ENCODE measurements at regions not wholly inside any gene's neighbourhood (a gene's known extent, or its start where the extent isn't known, plus 50 kb on each side); places are given as distances from the start of the nearest gene placed in this dataset.

- Histone ChIP-seq H3K4me1 (ENCODE audit: insufficient read depth, low read length) (no peaks in the 10 kb centered on the region), H2BK120ac (ENCODE audit: low read depth, low read length, poor library complexity, severe bottlenecking) (no peak overlapping the region), H2BK20ac (ENCODE audit: low read depth, low read length, poor library complexity, severe bottlenecking) (no peak overlapping the region), H3K4ac (ENCODE audit: low read depth, low read length) (no peak overlapping the region), H3K9me3 (ENCODE audit: control insufficient read depth, low read depth, low read length) (no peaks in the 10 kb centered on the region), H4K5ac (ENCODE audit: insufficient read length, low read depth, low read length) (no peak overlapping the region), H2BK5ac (ENCODE audit: insufficient read length, low read length) (no peak overlapping the region), H3K4me2 (ENCODE audit: insufficient read depth, insufficient read length, low read length) (no peak overlapping the region), H3K79me2 (ENCODE audit: insufficient read depth, low read length) (no peaks in the 10 kb centered on the region), H3K14ac (ENCODE audit: insufficient read depth, low read length) (no peak overlapping the region), H3K23me2 (ENCODE audit: insufficient read length, low read depth, low read length, poor library complexity, severe bottlenecking) (no peaks in the 10 kb centered on the region), H3K9ac (ENCODE audit: extremely low read depth, insufficient read length, low read length) (no peak overlapping the region), H4K91ac (ENCODE audit: insufficient read length, low read depth, low read length) (no peak overlapping the region), H3K56ac (ENCODE audit: insufficient read length, low read depth, low read length) (no peak overlapping the region), H2BK15ac (ENCODE audit: low read depth, low read length) (no peak overlapping the region), H3K27ac (ENCODE audit: insufficient read length, low read depth, low read length) (no peak overlapping the region), H3K79me1 (ENCODE audit: insufficient read depth, low read depth, low read length, poor library complexity, severe bottlenecking) (no peaks in the 10 kb centered on the region), H3K18ac (ENCODE audit: insufficient read length, low read depth, low read length) (no peak overlapping the region), H3K27me3 (ENCODE audit: insufficient read depth, low read length) (no peaks in the 10 kb centered on the region), H2BK12ac (ENCODE audit: insufficient read length, low read depth, low read length) (no peak overlapping the region), H2AK5ac (ENCODE audit: insufficient read length, low read length) (no peak overlapping the region), H3K23ac (ENCODE audit: insufficient read length, low read depth, low read length) (no peak overlapping the region), H4K20me1 (ENCODE audit: control insufficient read depth, insufficient read depth, insufficient read length) (no peaks in the 10 kb centered on the region), H3T11ph (ENCODE audit: low read length) (no peak overlapping the region), H2AFZ (ENCODE audit: low read length) (no peak overlapping the region), H4K8ac (replicated peaks; ENCODE audit: insufficient read length, low read depth, low read length) (no peak overlapping the region)
- H3K27ac Mint-ChIP-seq = no peak overlapping the region
- no peak for TF ChIP-seq CTCF (conservative IDR thresholded peaks at IDR 0.05)
- no peak overlapping the region for H3K4me3 Mint-ChIP-seq
- H3K36me3 Mint-ChIP-seq (ENCODE audit: insufficient read depth in 1 of 3, low read depth in 3 of 3) = no peaks in the 10 kb centered on the region; a peak in 1 of 7 replicates
- peaks cover 3% of the 10 kb centered on the region in 2 experiments; a peak in 1 of 4 replicates for H3K4me1 Mint-ChIP-seq
- no CpG with 5 or more reads among the region's 1 CpG for WGBS (ENCODE audit: extremely low coverage, insufficient read length, low lambda C conversion rate)
- H3K9me3 Mint-ChIP-seq = peaks cover 0 to 4% of the 10 kb centered on the region in 2 experiments; a peak in 2 of 5 replicates
- no peak for DNase-seq
- H3K27me3 Mint-ChIP-seq (ENCODE audit: low read depth) = no peaks in the 10 kb centered on the region
These were observed 524.4 kb downstream of the IRS1 start for GRCh38 chr2:226275215-226275614.

All from H9 (cell line).